ENCODE measurements at regions not wholly inside any gene's neighbourhood (a gene's known extent, or its start where the extent isn't known, plus 50 kb on each side); places are given as distances from the start of the nearest gene placed in this dataset.

- Mint-ChIP-seq H3K4me3 (no peak overlapping the region), H3K9me3 (ENCODE audit: insufficient read depth) (no peaks in the 10 kb centered on the region), H3K27me3 (no peaks in the 10 kb centered on the region), H3K4me1 (no peaks in the 10 kb centered on the region), H3K27ac (no peak overlapping the region)
- Histone ChIP-seq H4K20me1 (ENCODE audit: control insufficient read depth, insufficient read depth, low read length, poor library complexity, severe bottlenecking) (no peaks in the 10 kb centered on the region), H3K4me2 (replicated peaks; ENCODE audit: low read depth, low read length, poor library complexity, severe bottlenecking) (no peak overlapping the region), H3K36me3 (replicated peaks in 1 of 2; ENCODE audit: control extremely low read depth in 1 of 2, control insufficient read depth in 1 of 2, extremely low read depth in 1 of 2, insufficient read depth in 2 of 2, low read length in 1 of 2) (no peaks in the 10 kb centered on the region), H3K27ac (ENCODE audit: low read length in 2 of 2) (no peak overlapping the region), H3K4me3 (ENCODE audit: control extremely low read depth in 1 of 5, extremely low read depth in 1 of 5, insufficient read depth in 1 of 5, low read depth in 2 of 5, low read length in 4 of 5) (no peak overlapping the region), H2AFZ (ENCODE audit: insufficient read depth, low read depth, low read length, poor library complexity, severe bottlenecking) (no peak overlapping the region), H3K9ac (ENCODE audit: low read length) (no peak overlapping the region), H3K27me3 (replicated peaks in 1 of 4; ENCODE audit: control extremely low read depth in 1 of 4, control insufficient read depth in 3 of 4, insufficient read depth in 4 of 4, low read length in 3 of 4) (no peaks in the 10 kb centered on the region), H3K9me3 (ENCODE audit: control extremely low read depth in 1 of 3, control insufficient read depth in 2 of 3, insufficient read depth in 1 of 3, low read length in 2 of 3) (no peaks in the 10 kb centered on the region), H3K4me1 (ENCODE audit: control insufficient read depth in 2 of 2, insufficient read depth in 2 of 2, low read length in 2 of 2) (no peaks in the 10 kb centered on the region), H3K79me2 (ENCODE audit: control insufficient read depth, insufficient read depth, low read length) (no peaks in the 10 kb centered on the region)
- WGBS (ENCODE audit: insufficient coverage), result 67% methylated on average over 1 of the region's 1 CpG
- ChIA-PET CTCF (no interaction called here), POLR2A (no interaction called here)
- DNase-seq (no peak), ATAC-seq (ENCODE audit: low read depth) (no peak)
- TF ChIP-seq, protein P1, sequence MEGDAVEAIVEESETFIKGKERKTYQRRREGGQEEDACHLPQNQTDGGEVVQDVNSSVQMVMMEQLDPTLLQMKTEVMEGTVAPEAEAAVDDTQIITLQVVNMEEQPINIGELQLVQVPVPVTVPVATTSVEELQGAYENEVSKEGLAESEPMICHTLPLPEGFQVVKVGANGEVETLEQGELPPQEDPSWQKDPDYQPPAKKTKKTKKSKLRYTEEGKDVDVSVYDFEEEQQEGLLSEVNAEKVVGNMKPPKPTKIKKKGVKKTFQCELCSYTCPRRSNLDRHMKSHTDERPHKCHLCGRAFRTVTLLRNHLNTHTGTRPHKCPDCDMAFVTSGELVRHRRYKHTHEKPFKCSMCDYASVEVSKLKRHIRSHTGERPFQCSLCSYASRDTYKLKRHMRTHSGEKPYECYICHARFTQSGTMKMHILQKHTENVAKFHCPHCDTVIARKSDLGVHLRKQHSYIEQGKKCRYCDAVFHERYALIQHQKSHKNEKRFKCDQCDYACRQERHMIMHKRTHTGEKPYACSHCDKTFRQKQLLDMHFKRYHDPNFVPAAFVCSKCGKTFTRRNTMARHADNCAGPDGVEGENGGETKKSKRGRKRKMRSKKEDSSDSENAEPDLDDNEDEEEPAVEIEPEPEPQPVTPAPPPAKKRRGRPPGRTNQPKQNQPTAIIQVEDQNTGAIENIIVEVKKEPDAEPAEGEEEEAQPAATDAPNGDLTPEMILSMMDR (IDR thresholded peaks at IDR 0.05), result no peak
- TF ChIP-seq EZH2 (IDR thresholded peaks at IDR 0.05; ENCODE audit: borderline replicate concordance, insufficient read depth, low read depth, low read length, poor library complexity, severe bottlenecking), result no peak
- intact Hi-C loops (cut with micrococcal nuclease), result no loop called here
Observed at GRCh38 chrX:128931071-128931470, 592.2 kb downstream of the SMARCA1 start.

GRCh38 chrX:128929271-128930057 lies 593.8 kb downstream of the SMARCA1 start:
- CTCF ChIA-PET, result no interaction called here

More at GRCh38 chrX:128929271-128930057, 593.8 kb downstream of the SMARCA1 start:
- H4K20me1 ChIP-seq (ENCODE audit: control insufficient read depth, insufficient read depth, low read length, poor library complexity, severe bottlenecking), result no peaks in the 10 kb centered on the region
- POLR2A ChIA-PET, result no interaction called here
- WGBS (ENCODE audit: insufficient coverage), result no CpG with 5 or more reads among the region's 4 CpGs
- no peak for DNase-seq
- no peaks in the 10 kb centered on the region for H3K79me2 ChIP-seq (ENCODE audit: control insufficient read depth, insufficient read depth, low read length)
- Mint-ChIP-seq H3K27ac (no peak overlapping the region), H3K4me1 (no peaks in the 10 kb centered on the region), H3K4me3 (no peak overlapping the region), H3K27me3 (no peaks in the 10 kb centered on the region), H3K9me3 (ENCODE audit: insufficient read depth) (no peaks in the 10 kb centered on the region)
- no peak overlapping the region for H2AFZ ChIP-seq (ENCODE audit: insufficient read depth, low read depth, low read length, poor library complexity, severe bottlenecking)
- no peak for ATAC-seq (ENCODE audit: low read depth)
- H3K27me3 ChIP-seq (replicated peaks in 1 of 4; ENCODE audit: control extremely low read depth in 1 of 4, control insufficient read depth in 3 of 4, insufficient read depth in 4 of 4, low read length in 3 of 4), result no peaks in the 10 kb centered on the region
- H3K36me3 ChIP-seq (replicated peaks in 1 of 2; ENCODE audit: control extremely low read depth in 1 of 2, control insufficient read depth in 1 of 2, extremely low read depth in 1 of 2, insufficient read depth in 2 of 2, low read length in 1 of 2), result no peaks in the 10 kb centered on the region
- intact Hi-C loops (cut with micrococcal nuclease), result no loop called here
- H3K9me3 ChIP-seq (ENCODE audit: control extremely low read depth in 1 of 3, control insufficient read depth in 2 of 3, insufficient read depth in 1 of 3, low read length in 2 of 3), result no peaks in the 10 kb centered on the region
- H3K4me2 ChIP-seq (replicated peaks; ENCODE audit: low read depth, low read length, poor library complexity, severe bottlenecking), result no peak overlapping the region
- TF ChIP-seq EZH2 (IDR thresholded peaks at IDR 0.05; ENCODE audit: borderline replicate concordance, insufficient read depth, low read depth, low read length, poor library complexity, severe bottlenecking), result no peak
- TF ChIP-seq, protein P1 (IDR thresholded peaks at IDR 0.05), result no peak
- H3K9ac ChIP-seq (ENCODE audit: low read length), result no peak overlapping the region
- H3K4me1 ChIP-seq (ENCODE audit: control insufficient read depth in 2 of 2, insufficient read depth in 2 of 2, low read length in 2 of 2), result no peaks in the 10 kb centered on the region
- no peak overlapping the region for H3K27ac ChIP-seq (ENCODE audit: low read length in 2 of 2)
- no peak overlapping the region for H3K4me3 ChIP-seq (ENCODE audit: control extremely low read depth in 1 of 5, extremely low read depth in 1 of 5, insufficient read depth in 1 of 5, low read depth in 2 of 5, low read length in 4 of 5)
